Fibroblast of lung (primary cell): ENCODE measurements at regions not wholly inside any gene's neighbourhood (a gene's known extent, or its start where the extent isn't known, plus 50 kb on each side); places are given as distances from the start of the nearest gene placed in this dataset.

Source experiments
- CTCF ChIP-seq, 2 donors: IDR thresholded peaks in 1 of 2; conservative IDR thresholded peaks in 1 of 2; 1 replicate in 1 of 2; 2 replicates in 1 of 2; pipeline ENCODE4 v1.5.1; 2011 to 2012; ENCODE audit warnings: low read length in 2 of 2, control low read depth in 1 of 2, inconsistent platforms in 1 of 2, low read depth in 1 of 2, mild to moderate bottlenecking in 1 of 2
- EZH2 ChIP-seq: IDR thresholded peaks from 2 replicates; pipeline ENCODE4 v1.5.1; 2012; ENCODE audit warnings: low read length, control low read depth, mild to moderate bottlenecking; ENCODE audit errors: missing control alignments

GRCh38 chr6:145067430-145067829 is 667.9 kb downstream of the EPM2A start:
- TF ChIP-seq CTCF (conservative IDR thresholded peaks at IDR 0.05 in 1 of 2, IDR thresholded peaks at IDR 0.05 in 1 of 2; ENCODE audit: low read depth in 1 of 2, low read length in 2 of 2) (no peak), EZH2 (no peak)
